Ovary (tissue), 3 donors: ENCODE measurements at regions not wholly inside any gene's neighbourhood (a gene's known extent, or its start where the extent isn't known, plus 50 kb on each side); places are given as distances from the start of the nearest gene placed in this dataset.

Experiments
- CTCF ChIP-seq, 3 donors: fragments of 450-650 bp in 2 of 3; fragments of 200-600 bp in 1 of 3; IDR thresholded peaks; one replicate each; pipeline versions ENCODE4 v1.5.1 to v1.8.0; 2016 to 2022; ENCODE audit warnings: antibody characterized with exemption in 3 of 3, mild to moderate bottlenecking in 1 of 3
- POLR2A ChIP-seq: fragments of 450-650 bp; IDR thresholded peaks from one replicate; pipeline ENCODE4 v1.6.1; 2017; ENCODE audit warnings: antibody characterized with exemption, mild to moderate bottlenecking, moderate library complexity
- donor health status: DM: no; HTN: no; CAD: no.

- TF ChIP-seq POLR2A (no peak), CTCF (IDR thresholded peaks at IDR 0.05) (no peak)
These were observed 714.9 kb upstream of the MEF2C start for GRCh38 chr5:89597878-89598277.
